GM12872 (cell line): ENCODE measurements at regions not wholly inside any gene's neighbourhood (a gene's known extent, or its start where the extent isn't known, plus 50 kb on each side); places are given as distances from the start of the nearest gene placed in this dataset.

Experiments used
- CTCF ChIP-seq: IDR thresholded peaks from 3 replicates; pipeline ENCODE4 v1.5.1; 2011; ENCODE audit warnings: low read depth, mild to moderate bottlenecking, low read length, moderate library complexity; ENCODE audit not compliant: insufficient read depth

- no peak for TF ChIP-seq CTCF
These were observed 525.5 kb downstream of the SOX6 start for GRCh38 chr11:15830741-15831428.

DNA sequence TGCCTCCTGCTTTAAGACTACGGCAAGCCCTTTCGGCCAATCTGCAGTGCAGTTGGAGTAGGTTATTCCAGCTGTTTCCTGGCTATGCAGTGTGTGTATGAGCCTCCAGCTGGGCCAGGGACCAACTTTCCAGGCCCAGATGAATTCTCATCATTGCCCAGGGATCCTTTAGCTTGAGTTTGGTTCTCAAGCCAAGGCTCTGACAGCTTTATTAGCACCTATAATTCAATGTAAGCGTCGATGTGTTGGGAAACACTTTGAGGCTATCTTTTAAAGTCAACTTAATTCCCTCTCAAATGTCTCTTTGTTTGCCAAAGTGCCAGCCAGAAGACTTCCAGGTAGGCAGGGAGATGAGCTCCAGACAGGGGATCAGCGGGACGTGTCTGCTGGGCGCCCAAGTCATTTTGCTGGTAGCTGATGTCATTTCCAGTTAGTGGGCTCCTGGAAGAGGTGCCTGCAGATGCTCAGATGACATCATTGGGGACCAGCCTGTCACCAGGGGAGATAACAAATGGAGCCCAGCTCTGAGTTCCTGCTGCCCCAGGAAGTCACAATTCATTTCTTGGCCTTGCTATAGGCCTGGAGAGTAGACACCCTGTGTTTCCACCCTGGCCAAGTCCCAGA is 520.4 kb downstream of the SOX6 start:
- TF ChIP-seq CTCF: no peak

DNA sequence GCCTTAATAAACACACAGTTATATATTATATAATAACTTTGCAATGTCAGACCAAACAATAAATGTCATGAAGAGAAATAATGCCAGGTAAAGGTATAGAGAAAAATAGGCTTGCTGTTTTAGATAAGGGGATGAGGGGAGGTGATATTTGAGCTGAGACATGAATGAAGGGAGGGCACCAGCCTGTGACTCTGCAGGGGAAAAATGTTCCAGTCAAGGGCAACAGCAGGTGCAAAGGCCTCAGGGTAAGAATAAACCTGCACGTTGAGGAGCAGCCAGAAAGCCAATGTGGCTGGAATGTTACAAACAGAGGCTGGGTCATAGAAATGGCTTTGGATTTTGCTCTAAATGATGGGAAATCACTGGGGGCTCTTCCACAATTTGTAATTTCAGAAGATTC is 519.6 kb downstream of the SOX6 start:
- TF ChIP-seq CTCF: no peak

DNA sequence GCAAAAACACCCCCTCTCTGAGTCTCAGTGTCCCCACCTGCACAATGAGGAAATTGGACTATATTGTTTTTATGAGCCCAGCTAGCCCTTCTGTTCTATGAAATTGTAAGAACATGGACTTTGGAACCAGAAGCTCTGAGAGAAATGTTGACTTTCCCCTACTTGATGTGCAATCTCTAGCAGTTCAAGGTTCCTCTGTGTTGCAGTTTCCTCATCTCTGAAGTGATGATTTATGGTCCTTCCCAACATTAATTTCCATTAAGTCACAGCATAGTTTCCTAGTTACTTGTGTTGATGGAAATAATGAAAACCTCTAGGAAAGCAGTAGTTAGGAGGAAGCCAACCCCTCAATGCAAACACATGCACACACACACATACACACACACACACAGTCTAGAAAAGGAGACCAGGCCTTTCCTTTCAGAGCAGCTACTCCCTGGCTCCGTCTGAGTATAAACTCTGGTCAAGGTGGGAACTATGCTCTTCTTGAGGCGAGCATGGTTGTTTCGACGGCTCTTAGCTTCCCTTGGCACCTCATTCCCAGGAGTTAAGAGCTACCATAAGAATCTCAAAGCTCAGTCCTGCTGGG is 518.4 kb downstream of the SOX6 start:
- TF ChIP-seq CTCF: no peak

GRCh38 chr11:15839061-15839460 is 517.3 kb downstream of the SOX6 start:
- no peak for TF ChIP-seq CTCF

- TF ChIP-seq CTCF: no peak
These were observed 515.4 kb downstream of the SOX6 start for GRCh38 chr11:15840966-15841365.

DNA sequence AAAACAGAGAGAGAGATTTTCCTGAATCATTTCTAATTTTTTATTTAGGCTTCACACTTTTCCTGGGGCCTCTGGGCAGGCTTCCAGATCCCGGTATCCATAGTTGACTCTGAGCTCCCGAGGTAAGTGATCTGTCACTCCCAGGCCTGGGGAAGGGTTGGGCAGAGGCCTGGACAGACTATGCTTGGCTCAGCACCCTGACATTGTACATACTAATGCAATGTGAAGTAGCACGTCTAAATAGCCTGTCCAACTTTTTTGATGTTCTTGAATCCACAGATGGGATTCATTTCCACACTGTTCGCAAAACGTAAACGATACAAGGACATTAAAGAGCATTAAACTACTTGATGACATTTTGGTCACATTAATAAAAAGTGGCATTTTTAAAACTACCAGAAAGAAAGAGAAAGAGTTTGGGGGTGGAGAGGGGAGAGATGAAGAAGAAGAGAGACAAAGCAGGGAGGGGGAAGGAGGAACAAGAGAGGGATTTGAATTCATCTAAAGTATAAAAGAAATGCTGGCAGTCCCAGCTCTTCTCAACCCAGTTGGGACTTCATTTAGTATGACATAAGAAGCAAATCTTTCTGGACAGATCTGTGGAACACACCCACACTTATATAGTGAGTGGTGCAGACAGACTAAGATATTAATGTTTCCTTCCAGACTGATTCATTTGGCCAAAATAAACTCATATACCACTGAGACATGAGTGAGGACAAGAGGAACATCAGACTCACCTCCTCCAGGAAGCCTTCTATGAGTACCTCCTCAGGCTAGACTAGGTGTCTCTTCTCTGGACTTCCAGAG is 514.2 kb downstream of the SOX6 start:
- no peak for TF ChIP-seq CTCF
